ENCODE measurements at regions not wholly inside any gene's neighbourhood (a gene's known extent, or its start where the extent isn't known, plus 50 kb on each side); places are given as distances from the start of the nearest gene placed in this dataset.

DNA sequence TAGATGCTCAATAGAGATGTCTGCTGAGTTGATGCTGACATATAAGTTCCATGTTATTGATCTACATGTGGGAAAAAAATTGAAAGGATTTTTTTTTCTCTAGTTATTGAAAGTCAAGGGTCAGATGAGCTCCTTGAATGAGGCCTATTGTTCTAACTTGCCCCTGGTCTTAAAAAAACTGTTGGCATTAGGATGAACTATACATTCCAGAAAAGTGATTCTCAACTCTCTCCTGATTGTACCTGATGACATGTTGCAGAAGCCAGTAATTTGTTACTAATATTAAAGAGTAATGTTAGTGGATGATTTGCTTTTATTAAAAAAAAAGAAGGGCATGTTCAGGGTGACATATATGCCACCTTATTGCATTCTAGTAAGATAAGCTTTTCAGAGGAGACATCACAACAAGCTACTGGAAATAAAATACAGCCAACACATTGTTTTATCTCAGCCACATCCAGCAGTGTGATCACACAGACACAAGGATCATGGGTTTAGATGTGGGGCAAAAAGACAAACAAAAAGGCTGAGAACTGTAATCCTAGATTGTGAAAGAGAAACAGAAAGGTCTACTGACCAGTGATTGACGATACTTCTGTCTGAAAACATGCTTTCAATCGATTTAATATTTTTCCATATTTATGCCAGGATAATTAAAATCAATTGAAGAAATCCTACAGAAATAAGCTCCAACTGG, 1314.1 kb upstream of the C9orf72 start:
- no peak for TF ChIP-seq CTCF (IDR thresholded peaks at IDR 0.05)
- TF ChIP-seq POLR2A (IDR thresholded peaks at IDR 0.05), result no peak
